WERI-Rb-1 (cell line): ENCODE measurements at regions not wholly inside any gene's neighbourhood (a gene's known extent, or its start where the extent isn't known, plus 50 kb on each side); places are given as distances from the start of the nearest gene placed in this dataset.

Experiments used
- DNase-seq: peaks from one replicate; pipeline ENCODE4 v3.0.0-alpha.2; 2020
- H3K27ac ChIP-seq: fragments of 250-450 bp; sonication (Bioruptor Pico); 2 replicates; pipeline ENCODE4 v1.5.1; 2020; ENCODE audit warnings: mild to moderate bottlenecking, moderate library complexity
- H3K27me3 ChIP-seq: fragments of 250-450 bp; sonication (Bioruptor Pico); 2 replicates; pipeline ENCODE4 v1.5.1; 2021; ENCODE audit warnings: mild to moderate bottlenecking, low read depth, moderate library complexity; ENCODE audit not compliant: insufficient read depth, severe bottlenecking
- H3K36me3 ChIP-seq: fragments of 250-450 bp; sonication (Bioruptor Pico); 2 replicates; pipeline ENCODE4 v1.5.1; 2020; ENCODE audit warnings: mild to moderate bottlenecking, moderate library complexity
- H3K4me3 ChIP-seq: 2 replicates; pipeline ENCODE4 v1.5.1; 2011; ENCODE audit warnings: low read depth, mild to moderate bottlenecking, control low read depth, low read length
- H3K9me3 ChIP-seq: fragments of 250-450 bp; sonication (Bioruptor Pico); 2 replicates; pipeline ENCODE4 v1.5.1; 2021; ENCODE audit warnings: mild to moderate bottlenecking, moderate library complexity; ENCODE audit not compliant: severe bottlenecking
- CTCF ChIP-seq: IDR thresholded peaks from 2 replicates; pipeline ENCODE4 v1.5.1; 2011; ENCODE audit warnings: low read depth, mild to moderate bottlenecking, control low read depth, inconsistent platforms, low read length

DNA sequence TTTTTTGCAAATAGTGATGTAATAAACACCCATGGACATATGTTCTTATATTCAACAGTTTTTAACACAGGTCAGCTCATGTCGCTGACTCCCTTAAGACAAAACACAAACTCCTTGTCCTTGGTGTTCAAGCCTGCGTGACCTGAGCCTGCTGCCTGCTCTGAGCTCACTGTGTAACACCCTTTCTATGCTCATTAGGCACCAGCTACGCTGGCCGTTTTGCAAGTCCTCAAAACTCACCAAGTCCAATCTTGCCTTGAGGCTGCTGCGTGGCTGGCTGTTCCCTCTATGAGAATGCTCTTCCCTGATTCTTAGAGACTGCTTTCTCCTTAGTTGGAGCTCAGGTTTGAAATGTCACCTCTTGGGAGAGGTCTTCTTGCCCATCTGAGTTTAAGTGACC, 100.5 kb upstream of the GLI2 start:
- Histone ChIP-seq H3K9me3 (no peaks in the 10 kb centered on the region), H3K36me3 (no peaks in the 10 kb centered on the region), H3K4me3 (no peak overlapping the region), H3K27me3 (no peaks in the 10 kb centered on the region), H3K27ac (no peak overlapping the region)
- no peak for DNase-seq
- no peak for TF ChIP-seq CTCF

- no peak overlapping the region for H3K4me3 ChIP-seq
- no peak overlapping the region for H3K27ac ChIP-seq
- no peaks in the 10 kb centered on the region for H3K27me3 ChIP-seq
- no peak for TF ChIP-seq CTCF
- no peaks in the 10 kb centered on the region for H3K9me3 ChIP-seq
- no peak for DNase-seq
- H3K36me3 ChIP-seq: no peaks in the 10 kb centered on the region
Observed at GRCh38 chr2:120637847-120638246, 97.8 kb upstream of the GLI2 start.

DNA sequence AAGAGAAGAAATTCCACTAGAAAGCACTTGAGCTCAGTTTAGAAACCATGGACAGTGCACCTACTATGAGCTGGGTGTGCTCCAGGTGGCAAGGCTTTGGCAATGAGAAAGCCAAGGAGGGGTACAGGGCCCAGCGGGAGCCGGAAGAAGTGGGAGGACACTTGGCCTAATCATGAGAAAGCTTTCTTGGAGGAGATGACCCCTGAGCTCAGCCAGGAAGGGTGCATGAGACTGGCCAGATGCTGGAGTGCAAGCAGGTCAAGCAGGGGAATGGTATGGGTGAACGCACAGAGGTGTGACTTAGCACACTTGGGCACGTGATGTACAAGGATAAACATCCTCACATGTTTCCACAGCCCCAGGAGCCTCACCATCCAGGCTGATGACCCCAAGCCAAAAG, 97.2 kb upstream of the GLI2 start:
- TF ChIP-seq CTCF: no peak
- H3K36me3 ChIP-seq: no peaks in the 10 kb centered on the region
- DNase-seq: no peak
- no peak overlapping the region for H3K4me3 ChIP-seq
- H3K27me3 ChIP-seq: no peaks in the 10 kb centered on the region
- no peaks in the 10 kb centered on the region for H3K9me3 ChIP-seq
- H3K27ac ChIP-seq: no peak overlapping the region

DNA sequence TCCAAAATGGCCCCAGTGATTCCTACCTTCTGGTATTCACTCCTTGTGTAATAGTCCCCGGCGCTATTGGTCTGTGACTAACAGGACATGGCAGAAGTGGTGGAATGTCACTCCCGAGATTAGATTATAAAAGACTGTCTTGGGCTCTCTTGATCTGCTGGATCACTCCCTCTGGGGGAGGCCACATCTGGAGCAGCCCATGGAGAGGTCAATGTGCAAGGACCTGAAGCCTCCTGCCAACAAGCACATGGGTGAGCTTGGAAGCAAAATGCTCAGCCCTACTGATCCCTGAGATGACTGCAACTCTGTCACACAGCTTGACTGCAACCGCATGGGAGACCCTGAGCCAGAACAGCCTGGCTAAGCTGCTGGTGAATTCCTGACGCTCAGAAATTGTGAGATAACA, 94.3 kb upstream of the GLI2 start:
- no peak overlapping the region for H3K4me3 ChIP-seq
- DNase-seq: no peak
- H3K9me3 ChIP-seq: no peaks in the 10 kb centered on the region
- H3K27me3 ChIP-seq: no peaks in the 10 kb centered on the region
- no peak for TF ChIP-seq CTCF
- H3K27ac ChIP-seq: no peak overlapping the region
- no peaks in the 10 kb centered on the region for H3K36me3 ChIP-seq

DNA sequence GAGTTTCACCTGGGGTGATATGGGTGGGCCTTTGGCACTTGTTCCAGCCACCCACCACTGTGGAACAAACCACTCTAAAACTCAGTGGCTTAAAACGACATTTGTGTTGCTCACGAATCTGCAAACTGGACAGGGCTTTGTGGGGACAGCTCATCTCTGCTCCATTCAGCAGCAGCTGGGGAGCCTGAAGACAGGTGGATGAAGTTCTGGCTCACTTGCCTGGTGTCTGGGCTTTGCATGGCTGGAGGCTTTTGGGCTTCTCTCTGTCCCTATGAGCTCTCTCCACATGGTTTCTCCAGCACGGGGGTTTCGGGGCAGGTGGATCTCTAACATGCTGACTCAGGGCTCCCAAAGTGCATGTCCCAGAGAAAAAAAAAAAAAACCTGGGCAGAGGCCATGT, 93.0 kb upstream of the GLI2 start:
- H3K27me3 ChIP-seq: no peaks in the 10 kb centered on the region
- no peak overlapping the region for H3K27ac ChIP-seq
- TF ChIP-seq CTCF: no peak
- no peaks in the 10 kb centered on the region for H3K36me3 ChIP-seq
- no peak for DNase-seq
- no peaks in the 10 kb centered on the region for H3K9me3 ChIP-seq
- no peak overlapping the region for H3K4me3 ChIP-seq

DNA sequence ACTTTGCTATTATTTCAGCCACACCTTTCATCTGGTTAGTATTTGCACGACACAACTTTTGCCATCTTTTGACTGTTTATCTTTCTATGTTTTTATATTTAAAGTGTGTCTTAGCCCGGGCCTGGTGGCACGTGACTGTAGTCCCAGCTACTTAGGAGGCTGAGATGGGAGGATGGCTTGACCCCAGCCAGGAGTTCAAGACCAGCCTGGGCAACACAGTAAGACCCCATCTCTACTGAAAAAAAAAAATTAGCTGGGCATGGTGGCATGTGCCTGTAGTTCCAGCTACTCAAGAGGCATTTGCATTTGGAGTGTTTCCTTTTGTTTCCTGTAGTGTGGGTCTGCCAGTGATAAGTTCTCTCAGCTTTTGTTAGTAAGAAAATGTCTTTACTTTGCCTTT, 88.7 kb upstream of the GLI2 start:
- no peak for TF ChIP-seq CTCF
- Histone ChIP-seq H3K27me3 (no peaks in the 10 kb centered on the region), H3K36me3 (no peaks in the 10 kb centered on the region), H3K4me3 (no peak overlapping the region), H3K27ac (no peak overlapping the region), H3K9me3 (peaks cover 15% of the 10 kb centered on the region)
- DNase-seq: no peak
